ENCODE measurements at regions not wholly inside any gene's neighbourhood (a gene's known extent, or its start where the extent isn't known, plus 50 kb on each side); places are given as distances from the start of the nearest gene placed in this dataset.
"Not testable (repeated sequence)": the region's sequence is repeated elsewhere in the genome, so short reads cannot be mapped to it uniquely, and the experiment has no call there.

DNA sequence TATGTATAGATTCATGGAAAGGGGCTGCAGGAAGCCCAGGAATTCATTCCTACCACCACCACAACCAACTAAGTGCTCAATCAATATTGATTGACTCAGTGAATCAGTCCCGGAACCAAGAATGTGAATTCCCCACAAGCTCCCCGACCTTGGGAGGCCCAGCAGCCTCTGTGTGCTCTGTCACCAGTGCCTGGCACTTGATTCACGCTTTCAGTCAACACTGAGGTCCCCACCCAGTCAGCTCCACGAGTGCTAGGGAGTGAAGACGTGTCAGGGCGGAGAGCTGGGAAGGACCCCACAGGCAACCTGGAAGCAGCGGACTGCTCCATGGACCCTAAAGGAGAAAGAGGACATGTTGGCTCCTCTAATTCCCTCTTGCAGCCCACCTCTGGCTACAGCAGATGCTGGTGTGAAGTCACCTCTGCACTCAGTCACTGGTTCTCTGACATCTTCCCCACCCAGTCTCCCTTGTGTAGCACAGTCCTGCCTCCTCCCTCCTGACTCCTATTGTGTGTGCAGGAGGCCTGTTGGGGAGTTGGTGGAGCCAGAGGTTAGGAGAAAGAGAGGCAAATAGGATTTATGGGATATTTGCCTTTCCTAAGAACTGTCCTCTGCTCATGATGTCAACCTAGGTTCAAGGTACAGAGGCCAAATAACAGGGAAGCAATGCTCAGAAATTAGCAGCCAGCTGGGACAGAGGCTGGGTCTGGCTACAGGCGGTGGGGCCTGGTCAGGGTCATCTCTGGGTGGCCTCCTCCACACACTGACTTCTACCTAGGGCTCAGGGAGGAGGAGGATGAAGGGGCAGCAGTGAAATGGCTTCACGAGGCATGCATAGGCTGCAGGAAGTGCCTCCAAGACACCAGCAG lies 88.2 kb downstream of the TRIM69 start:
- not testable (repeated sequence) for TF ChIP-seq BHLHE40 (IDR thresholded peaks at IDR 0.05; ENCODE audit: low read depth, low read length); CTCF (conservative IDR thresholded peaks at IDR 0.05; ENCODE audit: low read depth, low read length); POLR2A (IDR thresholded peaks at IDR 0.05; ENCODE audit: low read depth, low read length)
